ENCODE measurements at regions not wholly inside any gene's neighbourhood (a gene's known extent, or its start where the extent isn't known, plus 50 kb on each side); places are given as distances from the start of the nearest gene placed in this dataset.

DNA sequence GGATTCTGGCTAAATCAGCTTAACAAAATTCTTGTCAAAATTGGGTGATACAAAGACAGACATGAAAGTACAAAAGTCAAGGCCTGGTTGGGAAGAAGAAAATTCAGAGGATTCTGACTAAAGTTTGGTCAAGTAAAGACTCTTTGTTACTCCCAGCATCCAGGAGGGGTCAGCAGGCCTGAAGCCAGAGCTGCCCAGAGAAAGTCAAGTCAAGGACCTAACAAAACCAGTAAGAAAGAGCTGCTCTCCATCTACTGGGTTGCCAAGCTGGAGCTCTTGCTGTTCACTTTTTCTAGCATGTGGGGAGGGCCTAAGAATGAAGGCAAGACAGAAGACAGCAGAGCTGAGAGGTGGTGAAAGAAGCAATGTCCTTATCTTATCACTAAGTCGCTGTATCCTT lies 143.3 kb downstream of the C1D start:
- DNase-seq (no peak), ATAC-seq (no peak)
- Histone ChIP-seq H3K4me1 (peaks cover 0 to 8% (median 0%) of the 10 kb centered on the region in 9 donors), H3K9me3 (no peaks in the 10 kb centered on the region), H3K27me3 (peaks cover 0 to 4% (median 0%) of the 10 kb centered on the region in 7 donors), H3K36me3 (no peaks in the 10 kb centered on the region), H3K4me3 (no peak overlapping the region), H3K27ac (no peak overlapping the region)
- TF ChIP-seq, protein P1, sequence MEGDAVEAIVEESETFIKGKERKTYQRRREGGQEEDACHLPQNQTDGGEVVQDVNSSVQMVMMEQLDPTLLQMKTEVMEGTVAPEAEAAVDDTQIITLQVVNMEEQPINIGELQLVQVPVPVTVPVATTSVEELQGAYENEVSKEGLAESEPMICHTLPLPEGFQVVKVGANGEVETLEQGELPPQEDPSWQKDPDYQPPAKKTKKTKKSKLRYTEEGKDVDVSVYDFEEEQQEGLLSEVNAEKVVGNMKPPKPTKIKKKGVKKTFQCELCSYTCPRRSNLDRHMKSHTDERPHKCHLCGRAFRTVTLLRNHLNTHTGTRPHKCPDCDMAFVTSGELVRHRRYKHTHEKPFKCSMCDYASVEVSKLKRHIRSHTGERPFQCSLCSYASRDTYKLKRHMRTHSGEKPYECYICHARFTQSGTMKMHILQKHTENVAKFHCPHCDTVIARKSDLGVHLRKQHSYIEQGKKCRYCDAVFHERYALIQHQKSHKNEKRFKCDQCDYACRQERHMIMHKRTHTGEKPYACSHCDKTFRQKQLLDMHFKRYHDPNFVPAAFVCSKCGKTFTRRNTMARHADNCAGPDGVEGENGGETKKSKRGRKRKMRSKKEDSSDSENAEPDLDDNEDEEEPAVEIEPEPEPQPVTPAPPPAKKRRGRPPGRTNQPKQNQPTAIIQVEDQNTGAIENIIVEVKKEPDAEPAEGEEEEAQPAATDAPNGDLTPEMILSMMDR (IDR thresholded peaks at IDR 0.05), result no peak
- intact Hi-C loops (cut with DNase I), result no loop called here
- WGBS, 2 donors, result 34 to 40% methylated on average over 1 of the region's 1 CpG

DNA sequence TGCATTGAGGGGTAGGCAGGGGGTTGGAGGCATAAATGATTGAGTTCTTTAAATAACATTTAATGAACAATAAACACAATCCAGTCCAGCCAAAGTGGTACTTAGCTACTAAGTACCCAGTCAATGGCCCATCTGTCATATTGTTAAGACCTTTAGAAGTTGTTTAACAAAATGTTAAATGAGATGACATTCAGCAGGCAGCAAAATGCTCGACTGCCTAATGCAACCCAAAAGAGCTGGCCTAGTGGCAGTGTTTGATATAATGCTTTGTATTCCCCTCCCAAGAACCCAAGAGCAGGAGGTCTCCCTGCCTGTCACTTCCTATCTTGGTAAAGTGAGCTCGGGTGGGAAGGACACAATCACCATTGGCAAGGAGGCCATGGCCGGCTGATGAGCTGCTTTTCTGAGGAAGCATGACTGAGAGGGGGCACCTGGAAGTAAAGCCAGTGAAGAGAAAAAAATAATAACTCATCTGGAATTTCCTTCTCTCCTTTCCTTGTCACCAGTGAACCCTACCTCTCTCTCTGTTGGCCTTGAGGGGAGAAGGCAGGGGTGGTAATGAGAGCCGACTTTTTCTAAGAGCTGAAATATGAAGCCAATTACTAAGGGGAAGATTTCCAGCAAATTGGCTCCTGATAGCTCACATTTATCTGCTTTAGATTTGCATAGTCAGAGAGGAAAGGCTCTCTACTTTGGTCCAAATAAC lies 140.6 kb downstream of the C1D start:
- H3K4me3 ChIP-seq, result no peak overlapping the region
- no peak overlapping the region for H3K27ac ChIP-seq
- peaks cover 0 to 12% (median 3%) of the 10 kb centered on the region in 7 donors for H3K27me3 ChIP-seq
- WGBS, 2 donors, result 59 to 61% methylated on average over 4 of the region's 4 CpGs
- intact Hi-C loops (cut with DNase I), result no loop called here
- no peaks in the 10 kb centered on the region for H3K9me3 ChIP-seq
- DNase-seq, result no peak
- no peak for ATAC-seq
- TF ChIP-seq, protein P1 (IDR thresholded peaks at IDR 0.05), result no peak
- no peaks in the 10 kb centered on the region for H3K36me3 ChIP-seq
- peaks cover 0 to 6% (median 0%) of the 10 kb centered on the region in 9 donors for H3K4me1 ChIP-seq

DNA sequence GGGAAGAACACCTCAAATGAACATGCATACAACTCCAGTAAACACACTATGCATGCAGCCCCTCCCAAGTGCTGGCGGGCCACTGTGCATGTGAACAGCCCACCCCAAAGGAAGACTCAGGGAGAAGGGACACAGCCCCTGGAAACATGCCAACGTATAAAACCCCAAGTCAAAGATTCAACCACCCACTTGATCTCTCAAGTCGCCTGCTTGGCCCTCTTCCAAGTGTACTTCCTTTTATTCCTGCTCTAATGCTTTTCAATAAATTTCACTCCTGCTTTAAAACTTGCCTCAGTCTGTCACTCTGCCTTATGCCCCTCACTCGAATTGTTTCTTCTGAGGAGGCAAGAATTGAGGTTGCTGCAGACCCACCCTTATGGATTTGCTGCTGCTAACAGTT lies 139.1 kb downstream of the C1D start:
- no peaks in the 10 kb centered on the region for H3K4me1 ChIP-seq
- TF ChIP-seq, protein P1 (IDR thresholded peaks at IDR 0.05), result no peak
- peaks cover 0 to 23% (median 5%) of the 10 kb centered on the region in 7 donors for H3K27me3 ChIP-seq
- no peaks in the 10 kb centered on the region for H3K9me3 ChIP-seq
- H3K36me3 ChIP-seq, result no peaks in the 10 kb centered on the region
- ATAC-seq (no peak), DNase-seq (peak in 1 of 2 donors; percentile 5)
- 45 to 50% methylated on average over 4 of the region's 4 CpGs for WGBS, 2 donors
- intact Hi-C loops (cut with DNase I), result no loop called here
- no peak overlapping the region for H3K4me3 ChIP-seq
- H3K27ac ChIP-seq, result no peak overlapping the region

DNA sequence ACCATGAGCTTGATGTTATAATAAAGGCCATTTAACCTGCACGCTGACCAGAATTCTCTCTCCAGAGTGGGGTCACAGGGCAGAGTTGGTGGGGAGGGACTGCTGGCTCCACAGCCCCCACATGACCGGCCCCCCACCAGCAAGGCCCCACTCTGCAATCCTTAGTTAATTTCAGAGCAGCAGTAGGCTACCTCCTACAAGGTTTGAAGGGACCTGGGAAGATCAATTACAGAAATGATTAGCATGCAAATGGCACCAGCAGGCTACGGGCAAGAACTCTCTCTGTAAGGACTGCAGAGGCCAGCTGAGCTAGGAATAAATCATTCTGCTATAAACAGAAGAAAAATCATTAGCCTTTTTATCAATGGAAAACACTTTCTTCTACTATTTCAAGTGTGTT lies 135.3 kb downstream of the C1D start:
- WGBS, 2 donors, result 53 to 59% methylated on average over 3 of the region's 3 CpGs
- ATAC-seq, result no peak
- H3K4me1 ChIP-seq, result no peaks in the 10 kb centered on the region
- H3K4me3 ChIP-seq, result no peak overlapping the region
- no peaks in the 10 kb centered on the region for H3K36me3 ChIP-seq
- H3K27me3 ChIP-seq, result peaks cover 0 to 31% (median 5%) of the 10 kb centered on the region in 7 donors
- no peak for DNase-seq
- intact Hi-C loops (cut with DNase I), result no loop called here
- H3K27ac ChIP-seq, result no peak overlapping the region
- no peaks in the 10 kb centered on the region for H3K9me3 ChIP-seq
- TF ChIP-seq, protein P1 (IDR thresholded peaks at IDR 0.05), result no peak

Measured in heart right ventricle (tissue), 16 donors.